Thymus (tissue), 11 donors: ENCODE measurements at regions not wholly inside any gene's neighbourhood (a gene's known extent, or its start where the extent isn't known, plus 50 kb on each side); places are given as distances from the start of the nearest gene placed in this dataset.

Source experiments
- DNase-seq, 9 donors: peaks; one replicate each; pipeline ENCODE4 v3.0.0-alpha.2; 2013; ENCODE audit warnings: low spot score in 9 of 9, low read depth in 6 of 9, missing footprints in 1 of 9
- H3K27ac ChIP-seq, 2 donors: one replicate each; pipeline ENCODE4 v1.5.1; 2013; ENCODE audit warnings: control low read depth in 1 of 2, low read depth in 1 of 2, low read length in 1 of 2, mild to moderate bottlenecking in 1 of 2, moderate library complexity in 1 of 2
- H3K27me3 ChIP-seq, 2 donors: one replicate each; pipeline ENCODE4 v1.5.1; 2013; ENCODE audit warnings: low read length in 1 of 2; ENCODE audit not compliant: control insufficient read depth in 2 of 2, insufficient read depth in 1 of 2
- H3K36me3 ChIP-seq, 2 donors: one replicate each; pipeline ENCODE4 v1.5.1; 2013; ENCODE audit warnings: low read length in 1 of 2, mild to moderate bottlenecking in 1 of 2, moderate library complexity in 1 of 2; ENCODE audit not compliant: control insufficient read depth in 2 of 2, insufficient read depth in 2 of 2
- H3K4me1 ChIP-seq, 2 donors: one replicate each; pipeline ENCODE4 v1.5.1; 2013; ENCODE audit warnings: low read length in 2 of 2; ENCODE audit not compliant: control insufficient read depth in 2 of 2, insufficient read depth in 2 of 2
- H3K4me3 ChIP-seq, 2 donors: one replicate each; pipeline ENCODE4 v1.5.1; 2013; ENCODE audit warnings: low read length in 2 of 2, control low read depth in 1 of 2, mild to moderate bottlenecking in 1 of 2
- H3K9me3 ChIP-seq, 2 donors: one replicate each; pipeline ENCODE4 v1.5.1; 2013; ENCODE audit warnings: low read length in 1 of 2, mild to moderate bottlenecking in 1 of 2; ENCODE audit not compliant: control insufficient read depth in 2 of 2, insufficient read depth in 1 of 2
- WGBS: extraction: QIAGEN DNeasy Blood & Tissue Kit; methylation state at CpG from one replicate; pipeline ENCODE4 v1.1.7; 2013; 5-methylcytosine and 5-hydroxymethylcytosine counted together
- donor health status: healthy.

- no peaks in the 10 kb centered on the region for H3K4me1 ChIP-seq
- no peaks in the 10 kb centered on the region for H3K36me3 ChIP-seq
- H3K9me3 ChIP-seq = peaks cover 0 to 3% of the 10 kb centered on the region in 2 donors
- no peak for DNase-seq
- no peaks in the 10 kb centered on the region for H3K27me3 ChIP-seq
- no peak overlapping the region for H3K27ac ChIP-seq
- no peak overlapping the region for H3K4me3 ChIP-seq
- 99% methylated on average over 2 of the region's 2 CpGs for WGBS
Measured at GRCh38 chr2:196499686-196500085, 139.8 kb upstream of the CCDC150 start.

- Histone ChIP-seq H3K27me3 (no peaks in the 10 kb centered on the region), H3K4me1 (no peaks in the 10 kb centered on the region), H3K9me3 (peaks cover 0 to 3% of the 10 kb centered on the region in 2 donors), H3K4me3 (no peak overlapping the region), H3K36me3 (no peaks in the 10 kb centered on the region), H3K27ac (no peak overlapping the region)
- WGBS = 95% methylated on average over 4 of the region's 4 CpGs
- no peak for DNase-seq
Measured at GRCh38 chr2:196500686-196501431, 138.7 kb upstream of the CCDC150 start.

- Histone ChIP-seq H3K4me1 (no peaks in the 10 kb centered on the region), H3K36me3 (no peaks in the 10 kb centered on the region), H3K4me3 (no peak overlapping the region), H3K27ac (no peak overlapping the region), H3K9me3 (peaks cover 0 to 3% of the 10 kb centered on the region in 2 donors), H3K27me3 (no peaks in the 10 kb centered on the region)
- no peak for DNase-seq
- 94% methylated on average over 2 of the region's 2 CpGs for WGBS
Measured at GRCh38 chr2:196501836-196502235, 137.7 kb upstream of the CCDC150 start.

- 96% methylated on average over 6 of the region's 6 CpGs for WGBS
- Histone ChIP-seq H3K4me3 (no peak overlapping the region), H3K27me3 (no peaks in the 10 kb centered on the region), H3K9me3 (peaks cover 0 to 3% of the 10 kb centered on the region in 2 donors), H3K27ac (no peak overlapping the region), H3K4me1 (no peaks in the 10 kb centered on the region), H3K36me3 (no peaks in the 10 kb centered on the region)
- no peak for DNase-seq
Measured at GRCh38 chr2:196502386-196502785, 137.1 kb upstream of the CCDC150 start.

- no peaks in the 10 kb centered on the region for H3K4me1 ChIP-seq
- H3K27me3 ChIP-seq = no peaks in the 10 kb centered on the region
- WGBS = 94% methylated on average over 4 of the region's 4 CpGs
- no peak overlapping the region for H3K4me3 ChIP-seq
- peaks cover 0 to 3% of the 10 kb centered on the region in 2 donors for H3K9me3 ChIP-seq
- DNase-seq = no peak
- H3K27ac ChIP-seq = no peak overlapping the region
- H3K36me3 ChIP-seq = no peaks in the 10 kb centered on the region
Measured at GRCh38 chr2:196503398-196503797, 136.1 kb upstream of the CCDC150 start.

GRCh38 chr2:196504788-196505187 lies 134.7 kb upstream of the CCDC150 start:
- no peaks in the 10 kb centered on the region for H3K9me3 ChIP-seq
- no peak overlapping the region for H3K4me3 ChIP-seq
- H3K27ac ChIP-seq = no peak overlapping the region
- H3K36me3 ChIP-seq = no peaks in the 10 kb centered on the region
- no peaks in the 10 kb centered on the region for H3K27me3 ChIP-seq
- H3K4me1 ChIP-seq = no peaks in the 10 kb centered on the region
- DNase-seq = no peak

- no peak overlapping the region for H3K4me3 ChIP-seq
- 82% methylated on average over 1 of the region's 1 CpG for WGBS
- no peaks in the 10 kb centered on the region for H3K27me3 ChIP-seq
- no peaks in the 10 kb centered on the region for H3K9me3 ChIP-seq
- no peak for DNase-seq
- no peaks in the 10 kb centered on the region for H3K36me3 ChIP-seq
- H3K4me1 ChIP-seq = no peaks in the 10 kb centered on the region
- no peak overlapping the region for H3K27ac ChIP-seq
Measured at GRCh38 chr2:196510246-196510645, 129.3 kb upstream of the CCDC150 start.

- H3K27ac ChIP-seq = no peak overlapping the region
- 95% methylated on average over 3 of the region's 3 CpGs for WGBS
- H3K4me1 ChIP-seq = no peaks in the 10 kb centered on the region
- no peaks in the 10 kb centered on the region for H3K9me3 ChIP-seq
- no peaks in the 10 kb centered on the region for H3K36me3 ChIP-seq
- no peaks in the 10 kb centered on the region for H3K27me3 ChIP-seq
- no peak overlapping the region for H3K4me3 ChIP-seq
- DNase-seq = no peak
Measured at GRCh38 chr2:196511258-196512168, 128.0 kb upstream of the CCDC150 start.

GRCh38 chr2:196513796-196514526 lies 125.6 kb upstream of the CCDC150 start:
- WGBS = 93% methylated on average over 11 of the region's 11 CpGs

More at GRCh38 chr2:196513796-196514526, 125.6 kb upstream of the CCDC150 start:
- H3K4me3 ChIP-seq = no peak overlapping the region
- H3K27me3 ChIP-seq = no peaks in the 10 kb centered on the region
- no peaks in the 10 kb centered on the region for H3K4me1 ChIP-seq
- no peak overlapping the region for H3K27ac ChIP-seq
- DNase-seq = no peak
- H3K9me3 ChIP-seq = no peaks in the 10 kb centered on the region
- H3K36me3 ChIP-seq = no peaks in the 10 kb centered on the region
